Loucy (cell line): ENCODE measurements at regions not wholly inside any gene's neighbourhood (a gene's known extent, or its start where the extent isn't known, plus 50 kb on each side); places are given as distances from the start of the nearest gene placed in this dataset.

Source experiments
- H2AFZ ChIP-seq: fragments of 200-600 bp; sonication (generic); 2 replicates; pipeline ENCODE4 v1.6.0; 2016; ENCODE audit warnings: antibody characterized with exemption, mild to moderate bottlenecking, low read length, moderate library complexity
- H3F3A ChIP-seq: fragments of 200-600 bp; 2 replicates; pipeline ENCODE4 v1.6.0; 2016; ENCODE audit warnings: antibody characterized with exemption, low read depth, mild to moderate bottlenecking
- H3K27me3 ChIP-seq: fragments of 200-600 bp; sonication (generic); 2 replicates; pipeline ENCODE4 v1.6.1; 2014; ENCODE audit warnings: low read length, mild to moderate bottlenecking; ENCODE audit not compliant: insufficient read depth, poor library complexity, severe bottlenecking
- H3K36me3 ChIP-seq: fragments of 200-600 bp; sonication (generic); 2 replicates; pipeline ENCODE4 v1.6.1; 2016; ENCODE audit warnings: low read length; ENCODE audit not compliant: insufficient read depth
- H3K4me1 ChIP-seq: fragments of 200-600 bp; sonication (generic); 2 replicates; pipeline ENCODE4 v1.5.1; 2014; ENCODE audit warnings: low read length, mild to moderate bottlenecking; ENCODE audit not compliant: insufficient read depth, poor library complexity, severe bottlenecking
- H3K4me2 ChIP-seq: fragments of 200-600 bp; sonication (generic); 2 replicates; pipeline ENCODE4 v1.6.0; 2014; ENCODE audit warnings: antibody characterized with exemption, low read length, low read depth, mild to moderate bottlenecking; ENCODE audit not compliant: poor library complexity, severe bottlenecking
- H3K4me3 ChIP-seq: fragments of 200-600 bp; sonication (generic); 2 replicates; pipeline ENCODE4 v1.5.1; 2014; ENCODE audit warnings: low read length, mild to moderate bottlenecking, mixed read lengths; ENCODE audit not compliant: poor library complexity, severe bottlenecking
- H3K79me2 ChIP-seq: fragments of 200-600 bp; sonication (generic); 2 replicates; pipeline ENCODE4 v1.6.1; 2014; ENCODE audit warnings: low read length; ENCODE audit not compliant: insufficient read depth
- H3K9ac ChIP-seq: fragments of 200-600 bp; sonication (generic); 2 replicates; pipeline ENCODE4 v1.6.0; 2014; ENCODE audit warnings: mild to moderate bottlenecking, low read depth, low read length, moderate library complexity; ENCODE audit not compliant: poor library complexity, severe bottlenecking
- H3K9me2 ChIP-seq: fragments of 200-600 bp; sonication (generic); replicated peaks from 2 replicates; pipeline ENCODE4 v1.6.1; 2016; ENCODE audit warnings: low read depth, low read length, mixed read lengths
- H3K9me3 ChIP-seq: fragments of 200-600 bp; sonication (generic); 2 replicates; pipeline ENCODE4 v1.6.1; 2014; ENCODE audit warnings: mild to moderate bottlenecking, antibody characterized with exemption, low read length, low read depth; ENCODE audit not compliant: insufficient read depth
- H4K20me1 ChIP-seq: fragments of 200-600 bp; sonication (generic); 2 replicates; pipeline ENCODE4 v1.6.0; 2014; ENCODE audit warnings: antibody characterized with exemption, low read length, mild to moderate bottlenecking; ENCODE audit not compliant: insufficient read depth, poor library complexity, severe bottlenecking
- CTCF ChIP-seq: fragments of 200-600 bp; sonication (generic); conservative IDR thresholded peaks from 2 replicates; pipeline ENCODE4 v1.5.1; 2014; ENCODE audit warnings: mild to moderate bottlenecking, antibody characterized with exemption, low read length
- EZH2phosphoT487 ChIP-seq: fragments of 200-600 bp; IDR thresholded peaks from 2 replicates; pipeline ENCODE4 v1.6.1; 2018; ENCODE audit warnings: antibody characterized with exemption, mild to moderate bottlenecking, moderate library complexity, borderline replicate concordance

GRCh38 chr12:45581112-45581511, 148.4 kb upstream of the ARID2 start:
- no peaks in the 10 kb centered on the region for H3K9me3 ChIP-seq
- H3K9ac ChIP-seq = no peak overlapping the region
- H3K4me1 ChIP-seq = peaks cover 6% of the 10 kb centered on the region
- H4K20me1 ChIP-seq = no peaks in the 10 kb centered on the region
- H3K4me2 ChIP-seq = no peak overlapping the region
- no peak overlapping the region for H2AFZ ChIP-seq
- H3K36me3 ChIP-seq = no peaks in the 10 kb centered on the region
- no peaks in the 10 kb centered on the region for H3F3A ChIP-seq
- H3K9me2 ChIP-seq = no peaks in the 10 kb centered on the region
- no peak overlapping the region for H3K4me3 ChIP-seq
- no peaks in the 10 kb centered on the region for H3K27me3 ChIP-seq
- TF ChIP-seq EZH2phosphoT487 (no peak), CTCF (no peak)
- no peaks in the 10 kb centered on the region for H3K79me2 ChIP-seq

DNA sequence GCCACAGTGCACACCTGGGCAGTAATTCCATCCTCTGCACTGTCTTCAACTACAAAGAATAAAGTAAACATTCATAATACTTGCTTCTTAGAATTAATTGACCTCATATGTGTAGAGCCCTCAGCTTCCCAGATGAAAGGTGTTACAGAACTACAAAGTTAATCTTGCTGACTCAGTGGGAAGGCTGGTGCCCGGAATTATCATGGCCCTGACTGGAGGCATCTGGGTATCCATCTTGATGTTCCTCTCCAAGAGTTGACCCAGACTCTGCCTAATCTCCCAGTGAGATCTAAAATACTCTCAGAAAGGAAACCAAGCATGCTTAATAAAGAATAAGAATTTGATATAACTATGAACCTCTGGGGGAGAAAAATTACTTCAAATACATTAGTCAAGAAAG, 147.0 kb upstream of the ARID2 start:
- TF ChIP-seq CTCF (no peak), EZH2phosphoT487 (no peak)
- H4K20me1 ChIP-seq = no peaks in the 10 kb centered on the region

DNA sequence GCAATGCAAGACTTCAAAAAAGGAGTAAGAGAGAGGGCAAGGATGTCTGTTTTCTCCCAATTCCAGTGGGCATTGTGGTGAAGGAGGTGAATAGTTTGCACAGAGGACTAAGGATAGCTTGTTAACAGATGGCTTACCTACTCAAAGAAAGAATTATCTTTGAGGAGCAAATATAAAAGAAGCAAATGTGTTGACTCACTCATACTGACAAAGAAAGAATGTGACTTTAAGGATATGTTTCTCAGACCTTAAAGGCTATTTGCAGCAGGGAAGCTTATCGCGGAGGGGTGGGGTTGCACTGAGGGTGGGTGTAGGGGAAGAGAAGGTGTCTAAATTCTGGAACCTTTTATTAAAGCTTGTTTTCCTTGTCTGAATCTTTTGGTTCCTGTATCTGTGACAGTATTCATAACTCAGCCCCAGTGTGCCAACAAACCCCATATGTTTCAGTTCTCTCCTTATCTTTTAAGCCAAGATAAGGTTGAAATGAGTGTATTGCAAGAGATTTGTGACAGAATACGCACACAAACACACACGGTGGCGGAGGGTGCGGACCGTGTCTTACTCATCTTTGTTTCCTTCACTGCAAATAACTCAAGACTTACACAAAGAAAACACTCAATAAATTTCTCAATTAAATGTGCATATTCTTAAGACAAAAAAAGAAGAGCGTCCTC, 146.4 kb upstream of the ARID2 start:
- Histone ChIP-seq H4K20me1 (no peaks in the 10 kb centered on the region), H3K4me2 (no peak overlapping the region), H3K9ac (no peak overlapping the region), H3K4me3 (no peak overlapping the region), H3K79me2 (no peaks in the 10 kb centered on the region), H3K9me3 (no peaks in the 10 kb centered on the region), H3K9me2 (no peaks in the 10 kb centered on the region), H3K4me1 (no peaks in the 10 kb centered on the region), H3F3A (no peaks in the 10 kb centered on the region), H3K36me3 (no peaks in the 10 kb centered on the region), H2AFZ (no peak overlapping the region), H3K27me3 (no peaks in the 10 kb centered on the region)
- TF ChIP-seq CTCF (no peak), EZH2phosphoT487 (no peak)

More for the DNA sequence above, 147.0 kb upstream of the ARID2 start:
- Histone ChIP-seq H3K9me3 (no peaks in the 10 kb centered on the region), H3F3A (no peaks in the 10 kb centered on the region), H3K4me3 (no peak overlapping the region), H3K4me2 (no peak overlapping the region), H3K27me3 (no peaks in the 10 kb centered on the region), H3K9ac (no peak overlapping the region), H3K36me3 (no peaks in the 10 kb centered on the region), H3K79me2 (no peaks in the 10 kb centered on the region), H3K4me1 (no peaks in the 10 kb centered on the region), H3K9me2 (no peaks in the 10 kb centered on the region), H2AFZ (no peak overlapping the region)
